OCI-LY7 (cell line): ENCODE measurements at regions not wholly inside any gene's neighbourhood (a gene's known extent, or its start where the extent isn't known, plus 50 kb on each side); places are given as distances from the start of the nearest gene placed in this dataset.

Experiments
- EZH2phosphoT487 ChIP-seq: fragments of 200-600 bp; sonication (generic); IDR thresholded peaks from 2 replicates; pipeline ENCODE4 v1.6.1; 2018; ENCODE audit warnings: low read depth, borderline replicate concordance, mild to moderate bottlenecking, mixed run types, antibody characterized with exemption, low read length, moderate library complexity, mixed read lengths
- TF ChIP-seq, protein P1 (sequence below): fragments of 200-600 bp; sonication (generic); conservative IDR thresholded peaks from 2 replicates; pipeline ENCODE4 v1.5.1; 2014; ENCODE audit warnings: mild to moderate bottlenecking, antibody characterized with exemption, low read length, moderate library complexity, mixed read lengths

- TF ChIP-seq, protein P1, sequence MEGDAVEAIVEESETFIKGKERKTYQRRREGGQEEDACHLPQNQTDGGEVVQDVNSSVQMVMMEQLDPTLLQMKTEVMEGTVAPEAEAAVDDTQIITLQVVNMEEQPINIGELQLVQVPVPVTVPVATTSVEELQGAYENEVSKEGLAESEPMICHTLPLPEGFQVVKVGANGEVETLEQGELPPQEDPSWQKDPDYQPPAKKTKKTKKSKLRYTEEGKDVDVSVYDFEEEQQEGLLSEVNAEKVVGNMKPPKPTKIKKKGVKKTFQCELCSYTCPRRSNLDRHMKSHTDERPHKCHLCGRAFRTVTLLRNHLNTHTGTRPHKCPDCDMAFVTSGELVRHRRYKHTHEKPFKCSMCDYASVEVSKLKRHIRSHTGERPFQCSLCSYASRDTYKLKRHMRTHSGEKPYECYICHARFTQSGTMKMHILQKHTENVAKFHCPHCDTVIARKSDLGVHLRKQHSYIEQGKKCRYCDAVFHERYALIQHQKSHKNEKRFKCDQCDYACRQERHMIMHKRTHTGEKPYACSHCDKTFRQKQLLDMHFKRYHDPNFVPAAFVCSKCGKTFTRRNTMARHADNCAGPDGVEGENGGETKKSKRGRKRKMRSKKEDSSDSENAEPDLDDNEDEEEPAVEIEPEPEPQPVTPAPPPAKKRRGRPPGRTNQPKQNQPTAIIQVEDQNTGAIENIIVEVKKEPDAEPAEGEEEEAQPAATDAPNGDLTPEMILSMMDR: no peak
- no peak for TF ChIP-seq EZH2phosphoT487
These were observed 92.0 kb upstream of the CCDC54 start for GRCh38 chr3:107285197-107285596.
